NCI-H226 (cell line): ENCODE measurements at regions not wholly inside any gene's neighbourhood (a gene's known extent, or its start where the extent isn't known, plus 50 kb on each side); places are given as distances from the start of the nearest gene placed in this dataset.
"Not testable (repeated sequence)": the region's sequence is repeated elsewhere in the genome, so short reads cannot be mapped to it uniquely, and the experiment has no call there.

Experiments used
- DNase-seq: peaks from one replicate; pipeline ENCODE4 v3.0.0-alpha.2; 2015

DNA sequence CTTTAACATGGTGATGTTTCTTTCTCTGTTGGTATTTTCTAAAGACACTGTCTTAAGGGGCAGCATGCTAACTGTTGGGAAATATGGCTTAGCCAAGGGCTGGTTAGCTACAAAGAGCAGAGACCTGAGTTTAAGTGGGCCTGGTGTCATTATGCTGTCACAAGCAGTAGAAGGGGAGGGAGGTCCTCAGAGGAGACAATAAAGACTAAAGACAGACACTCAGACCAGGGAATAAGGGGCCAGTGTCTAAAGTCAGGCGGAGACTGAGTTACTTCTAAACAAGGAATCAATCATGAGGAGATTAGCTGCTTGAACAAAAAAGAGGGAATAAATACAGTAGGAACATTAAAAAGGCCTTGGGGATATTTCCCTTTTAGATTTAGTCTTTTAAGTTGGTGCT lies 142.7 kb upstream of the DPPA4 start:
- no peak for DNase-seq

DNA sequence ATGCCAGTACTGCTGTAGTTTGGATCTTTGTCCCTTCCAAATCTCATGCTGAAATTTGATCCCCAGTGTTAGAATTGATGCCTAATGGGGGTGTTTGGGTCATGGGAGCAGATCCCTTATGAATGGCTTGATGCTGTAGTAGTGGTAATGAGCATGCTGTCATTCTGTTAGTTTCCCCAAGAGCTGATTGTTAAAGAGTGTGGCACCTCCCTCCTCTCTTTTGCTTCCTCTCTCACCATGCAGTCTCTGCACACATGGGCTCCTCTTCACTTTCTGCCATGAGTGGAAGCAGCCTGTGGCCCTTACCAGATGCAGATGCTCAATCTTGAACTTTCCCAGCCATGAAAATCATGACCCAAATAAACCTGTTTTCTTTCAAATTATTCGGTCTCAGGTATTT lies 141.3 kb upstream of the DPPA4 start:
- no peak for DNase-seq

DNA sequence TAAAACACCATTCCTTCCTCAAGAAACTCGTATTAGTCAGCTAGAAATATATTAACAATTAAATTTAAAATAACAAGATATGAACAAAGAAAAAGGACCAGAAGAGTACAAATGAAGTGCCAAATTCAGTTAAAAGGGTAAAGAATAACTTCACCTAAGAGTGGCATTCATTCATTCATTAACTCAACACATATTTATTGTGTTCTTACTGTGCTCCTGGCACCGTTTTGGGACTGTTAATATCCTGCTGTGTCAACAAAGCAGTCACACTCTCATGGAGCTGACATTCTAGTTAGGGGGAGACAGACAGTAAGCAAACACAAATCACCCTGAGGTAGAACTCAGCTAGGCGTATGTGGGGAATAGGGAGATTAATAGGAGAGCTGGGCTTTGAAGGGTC lies 123.6 kb upstream of the DPPA4 start:
- DNase-seq: no peak

DNA sequence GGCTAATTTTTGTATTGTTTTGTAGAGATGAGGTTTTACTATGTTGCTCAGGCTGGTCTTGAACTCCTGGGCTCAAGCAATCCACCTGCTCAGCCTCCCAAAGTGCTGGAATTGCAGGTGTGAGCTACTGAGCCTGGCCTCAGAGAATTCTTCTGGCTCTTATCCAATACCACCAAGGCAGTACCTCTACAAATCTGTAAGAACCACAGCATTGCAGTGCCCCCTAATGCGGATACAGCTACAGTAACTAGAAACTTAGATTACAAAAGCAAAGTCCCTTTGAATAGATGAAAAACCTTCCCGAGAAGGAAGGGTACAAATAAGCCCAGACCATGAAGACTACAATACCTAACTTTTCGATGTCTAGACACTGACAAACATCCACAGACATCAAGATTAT lies 107.9 kb upstream of the DPPA4 start:
- no peak for DNase-seq

DNA sequence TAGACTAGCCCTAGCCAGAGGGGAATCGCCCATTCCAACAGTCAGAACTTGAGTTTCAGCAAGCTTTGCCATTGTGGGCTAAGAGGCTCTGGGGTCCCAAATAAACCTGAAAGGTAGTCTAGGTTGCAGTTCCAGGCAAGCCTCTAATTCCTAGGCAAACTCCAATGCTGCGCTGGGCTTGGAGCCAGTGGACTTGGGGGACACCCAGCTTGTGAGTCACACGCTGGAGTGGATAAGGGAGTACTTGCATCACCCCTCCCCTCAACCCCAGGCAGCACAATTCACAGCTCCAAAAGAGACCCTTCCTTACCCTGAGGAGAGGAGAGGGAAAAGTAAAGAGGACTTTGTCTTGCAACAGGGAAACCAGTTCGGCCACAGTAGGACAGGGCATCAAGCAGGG lies 105.2 kb upstream of the DPPA4 start:
- DNase-seq: no peak

GRCh38 chr3:109440353-109440752 lies 103.0 kb upstream of the DPPA4 start:
- DNase-seq: no peak

- DNase-seq: no peak
Observed at GRCh38 chr3:109432833-109433232, 95.5 kb upstream of the DPPA4 start.

DNA sequence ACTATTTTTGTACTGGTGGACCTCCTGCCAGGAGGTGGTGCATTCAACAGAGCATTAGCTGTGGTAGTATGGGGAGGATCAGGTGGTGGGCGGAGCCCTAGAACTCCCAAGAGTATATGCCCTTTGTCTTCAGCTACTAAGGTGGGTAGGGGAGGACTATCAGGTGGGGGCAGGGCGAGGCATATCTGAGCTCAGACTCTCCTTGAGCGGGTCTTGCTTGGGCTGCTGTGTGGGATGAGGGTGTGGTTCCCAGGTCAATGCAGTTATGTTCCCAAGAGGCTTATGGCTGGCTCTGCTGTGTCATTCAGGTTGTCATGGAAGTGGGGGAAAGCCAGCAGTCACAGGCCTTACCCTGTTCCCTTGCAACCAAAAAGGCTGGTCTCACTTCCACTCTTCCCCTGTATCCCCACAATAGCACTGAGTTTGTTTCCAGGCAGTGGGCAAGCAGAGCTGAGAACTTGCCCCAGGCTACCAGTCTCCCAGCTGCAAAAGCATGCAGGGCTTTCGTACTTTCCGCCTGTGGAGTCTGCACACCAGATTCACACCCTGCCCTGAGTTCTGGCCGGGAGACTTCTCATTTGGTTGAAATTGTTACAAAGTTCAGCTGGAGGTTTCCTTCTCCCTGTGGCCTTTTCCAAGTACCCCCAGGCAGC lies 93.7 kb upstream of the DPPA4 start:
- no peak for DNase-seq

- peak; percentile 15 for DNase-seq
Observed at GRCh38 chr3:109413049-109413448, 75.7 kb upstream of the DPPA4 start.

DNA sequence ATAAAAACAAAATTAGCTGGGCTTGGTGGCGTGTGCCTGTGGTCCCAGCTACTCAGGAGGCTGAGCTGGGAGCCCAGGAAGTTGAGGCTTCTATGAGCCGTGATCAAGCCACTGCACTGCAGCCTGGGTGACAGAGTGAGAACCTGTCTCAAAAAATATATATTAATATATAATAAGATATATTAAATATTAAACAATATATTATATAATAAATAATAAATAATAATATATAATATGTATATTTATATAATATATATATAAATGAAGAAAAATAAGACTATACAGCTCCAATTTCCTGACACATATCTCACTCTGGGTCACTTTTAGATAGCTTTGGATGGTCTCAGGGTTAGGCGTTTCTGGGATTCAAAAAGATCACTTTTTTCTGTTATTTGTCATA lies 74.2 kb upstream of the DPPA4 start:
- DNase-seq: no peak

DNA sequence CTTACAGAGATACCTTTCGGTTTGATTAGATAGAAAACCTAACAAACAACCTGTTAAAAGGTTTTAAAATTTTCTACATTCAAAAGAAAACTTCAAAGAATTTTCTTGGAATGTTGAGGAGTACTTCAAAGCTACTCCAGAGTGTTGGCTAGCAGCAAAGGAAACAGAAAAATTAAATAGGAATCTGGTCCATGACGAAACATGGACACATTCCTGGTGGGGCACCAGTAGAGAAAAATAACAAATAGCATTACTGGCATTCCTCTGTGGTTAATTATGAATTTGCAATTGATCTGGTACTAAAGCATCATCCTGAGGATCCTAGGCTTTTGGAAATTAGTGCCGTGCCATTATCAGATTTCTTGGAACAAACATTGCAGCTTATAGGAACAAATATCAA lies 59.5 kb upstream of the DPPA4 start:
- DNase-seq: no peak

DNA sequence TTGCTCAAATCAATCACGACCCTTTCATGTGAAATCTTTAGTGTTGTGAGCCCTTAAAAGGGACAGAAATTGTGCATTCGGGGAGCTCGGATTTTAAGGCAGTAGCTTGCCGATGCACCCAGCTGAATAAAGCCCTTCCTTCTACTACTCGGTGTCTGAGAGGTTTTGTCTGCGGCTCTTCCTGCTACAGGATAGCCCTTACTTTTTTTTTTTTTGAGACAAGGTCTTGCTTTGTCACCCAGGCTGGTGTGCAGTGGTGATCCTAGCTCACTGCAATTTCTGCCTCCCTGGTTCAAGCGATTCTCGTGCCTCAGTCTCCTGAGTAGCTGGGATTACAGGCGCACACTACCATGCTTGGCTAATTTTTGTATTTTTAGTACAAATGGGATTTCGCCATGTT lies 56.4 kb upstream of the DPPA4 start:
- DNase-seq: not testable (repeated sequence)

GRCh38 chr3:109392293-109392692 lies 54.9 kb upstream of the DPPA4 start:
- no peak for DNase-seq

DNA sequence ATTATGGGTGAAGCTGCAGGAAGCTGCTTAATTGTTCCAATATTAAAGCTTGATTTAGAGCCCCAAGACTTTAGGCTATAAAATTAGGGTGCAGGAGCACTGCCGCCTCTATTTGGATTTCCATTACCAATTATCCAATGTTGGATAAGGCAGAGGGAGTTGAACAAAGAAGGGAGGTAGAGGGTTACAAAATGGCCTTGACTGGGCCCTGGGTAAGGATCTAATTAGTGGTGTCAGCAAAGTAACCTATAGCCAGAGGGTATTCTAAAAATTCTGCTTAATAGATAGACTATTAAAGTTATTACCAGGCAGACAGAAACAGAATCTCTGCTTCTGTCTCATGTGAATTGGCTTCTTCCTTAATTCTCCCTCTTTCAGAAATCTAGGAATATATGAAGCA lies 50.3 kb upstream of the DPPA4 start:
- no peak for DNase-seq

DNA sequence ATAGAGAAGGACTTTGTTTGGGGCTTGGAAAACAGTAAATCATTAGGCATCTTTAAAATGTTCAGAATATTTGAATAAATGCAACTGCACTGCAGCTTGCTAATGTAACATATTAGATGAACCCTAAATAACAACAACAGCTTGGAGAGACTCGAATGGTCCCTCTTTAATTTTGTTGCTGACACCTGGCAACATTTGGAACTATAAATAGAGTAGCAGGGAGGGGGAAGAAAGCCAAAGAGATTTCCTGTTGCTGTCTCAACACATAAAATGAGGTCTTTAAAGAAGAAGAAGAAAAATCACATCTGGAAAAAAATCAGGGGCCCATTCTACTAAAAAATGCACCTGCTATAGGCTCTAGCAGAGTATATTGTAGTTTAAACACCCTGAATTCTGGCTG lies 49.9 kb upstream of the DPPA4 start:
- no peak for DNase-seq
